ENCODE measurements at regions not wholly inside any gene's neighbourhood (a gene's known extent, or its start where the extent isn't known, plus 50 kb on each side); places are given as distances from the start of the nearest gene placed in this dataset.
"Not testable (repeated sequence)": the region's sequence is repeated elsewhere in the genome, so short reads cannot be mapped to it uniquely, and the experiment has no call there.

GRCh38 chr4:9604031-9604892, 160.0 kb downstream of the DEFB131A start:
- not testable (repeated sequence) for DNase-seq (ENCODE audit: low read depth)

- not testable (repeated sequence) for DNase-seq (ENCODE audit: low read depth)
Observed at GRCh38 chr4:9604893-9605190, 160.6 kb downstream of the DEFB131A start.

GRCh38 chr4:9608300-9608699, 164.1 kb downstream of the DEFB131A start:
- DNase-seq (ENCODE audit: low read depth), result no peak

GRCh38 chr4:9610321-9610720, 166.1 kb downstream of the DEFB131A start:
- DNase-seq (ENCODE audit: low read depth), result not testable (repeated sequence)

- no peak for DNase-seq (ENCODE audit: low read depth)
Observed at GRCh38 chr4:9611101-9611500, 166.9 kb downstream of the DEFB131A start.

- not testable (repeated sequence) for DNase-seq (ENCODE audit: low read depth)
Observed at GRCh38 chr4:9636411-9636810, 145.0 kb upstream of the DRD5 start.

- not testable (repeated sequence) for DNase-seq (ENCODE audit: low read depth)
Observed at GRCh38 chr4:9659678-9660077, 121.8 kb upstream of the DRD5 start.

GRCh38 chr4:9660955-9661354, 120.5 kb upstream of the DRD5 start:
- DNase-seq (ENCODE audit: low read depth), result not testable (repeated sequence)

GRCh38 chr4:9670725-9671124, 110.7 kb upstream of the DRD5 start:
- DNase-seq (ENCODE audit: low read depth), result not testable (repeated sequence)

GRCh38 chr4:9677357-9677756, 104.1 kb upstream of the DRD5 start:
- DNase-seq (ENCODE audit: low read depth), result not testable (repeated sequence)

- no peak for DNase-seq (ENCODE audit: low read depth)
Observed at GRCh38 chr4:9679704-9680478, 101.5 kb upstream of the DRD5 start.

- DNase-seq (ENCODE audit: low read depth), result not testable (repeated sequence)
Observed at GRCh38 chr4:9683174-9683573, 98.3 kb upstream of the DRD5 start.

GRCh38 chr4:9685016-9685415, 96.4 kb upstream of the DRD5 start:
- not testable (repeated sequence) for DNase-seq (ENCODE audit: low read depth)

- no peak for DNase-seq (ENCODE audit: low read depth)
Observed at GRCh38 chr4:9685692-9686091, 95.7 kb upstream of the DRD5 start.

GRCh38 chr4:9690636-9691237, 90.7 kb upstream of the DRD5 start:
- not testable (repeated sequence) for DNase-seq (ENCODE audit: low read depth)

- DNase-seq (ENCODE audit: low read depth), result peak; percentile 26
Observed at GRCh38 chr4:9691238-9692065, 90.0 kb upstream of the DRD5 start.

GRCh38 chr4:9692791-9693491, 88.5 kb upstream of the DRD5 start:
- DNase-seq (ENCODE audit: low read depth), result not testable (repeated sequence)

GRCh38 chr4:9694403-9694802, 87.0 kb upstream of the DRD5 start:
- not testable (repeated sequence) for DNase-seq (ENCODE audit: low read depth)

- DNase-seq (ENCODE audit: low read depth), result not testable (repeated sequence)
Observed at GRCh38 chr4:9695994-9696393, 85.4 kb upstream of the DRD5 start.

GRCh38 chr4:9696561-9696960, 84.9 kb upstream of the DRD5 start:
- not testable (repeated sequence) for DNase-seq (ENCODE audit: low read depth)

GRCh38 chr4:9702019-9702418, 79.4 kb upstream of the DRD5 start:
- DNase-seq (ENCODE audit: low read depth), result not testable (repeated sequence)

All from non-pigmented ciliary epithelial cell (primary cell).